ENCODE measurements at regions not wholly inside any gene's neighbourhood (a gene's known extent, or its start where the extent isn't known, plus 50 kb on each side); places are given as distances from the start of the nearest gene placed in this dataset.

- TF ChIP-seq POLR2AphosphoS5 (IDR thresholded peaks at IDR 0.05; ENCODE audit: low read depth, low read length) (no peak), POLR2A (IDR thresholded peaks at IDR 0.05; ENCODE audit: low read depth, low read length) (no peak), TAF1 (IDR thresholded peaks at IDR 0.05; ENCODE audit: low read depth, low read length) (no peak), SPI1 (IDR thresholded peaks at IDR 0.05; ENCODE audit: low read depth, low read length) (no peak), PAX5 (IDR thresholded peaks at IDR 0.05; ENCODE audit: insufficient read depth, low read length, severe bottlenecking) (no peak), POU2F2 (IDR thresholded peaks at IDR 0.05; ENCODE audit: low read depth, low read length) (no peak)
Observed at GRCh38 chr3:81871358-81872155, 110.1 kb upstream of the GBE1 start.

All from GM12891 (cell line).